Astrocyte (in vitro differentiated cells and primary cell): ENCODE measurements at regions not wholly inside any gene's neighbourhood (a gene's known extent, or its start where the extent isn't known, plus 50 kb on each side); places are given as distances from the start of the nearest gene placed in this dataset.
"Not testable (repeated sequence)": the region's sequence is repeated elsewhere in the genome, so short reads cannot be mapped to it uniquely, and the experiment has no call there.

Source experiments
- DNase-seq: peaks from one replicate; pipeline ENCODE4 v3.0.0-alpha.2; 2010; ENCODE audit warnings: low read depth
- FAIRE-seq: peaks from 2 replicates; lab custom pipeline; 2011; peaks lifted over from hg19 to GRCh38; lab: Jason Lieb, UNC
- H2AFZ ChIP-seq: 2 replicates; pipeline ENCODE4 v1.6.0; 2012; ENCODE audit warnings: low read depth, low read length, inconsistent platforms
- H3K27ac ChIP-seq: 2 replicates; pipeline ENCODE4 v1.5.1; 2011; ENCODE audit warnings: low read depth, low read length, inconsistent platforms
- H3K27me3 ChIP-seq: 2 replicates; pipeline ENCODE4 v1.6.0; 2011; ENCODE audit warnings: low read length, inconsistent platforms; ENCODE audit not compliant: insufficient read depth
- H3K36me3 ChIP-seq: 2 replicates; pipeline ENCODE4 v1.5.1; 2011; ENCODE audit warnings: low read length, inconsistent platforms; ENCODE audit not compliant: insufficient read depth
- H3K4me1 ChIP-seq: 2 replicates; pipeline ENCODE4 v1.5.1; 2011; ENCODE audit warnings: low read length, inconsistent platforms; ENCODE audit not compliant: insufficient read depth
- H3K4me2 ChIP-seq: 2 replicates; pipeline ENCODE4 v1.6.0; 2012; ENCODE audit warnings: low read length, inconsistent platforms
- H3K4me3 ChIP-seq: 2 replicates; pipeline ENCODE4 v1.5.1; 2011; ENCODE audit warnings: low read depth, mild to moderate bottlenecking, low read length, inconsistent platforms; ENCODE audit not compliant: insufficient read depth
- H3K79me2 ChIP-seq: 2 replicates; pipeline ENCODE4 v1.6.0; 2012; ENCODE audit warnings: mild to moderate bottlenecking, low read length, inconsistent platforms; ENCODE audit not compliant: insufficient read depth
- H3K9ac ChIP-seq: 2 replicates; pipeline ENCODE4 v1.6.0; 2012; ENCODE audit warnings: mild to moderate bottlenecking, low read length, inconsistent platforms
- H3K9me3 ChIP-seq: 2 replicates; pipeline ENCODE4 v1.5.1; 2012; ENCODE audit warnings: low read depth, mild to moderate bottlenecking, low read length, inconsistent platforms; ENCODE audit not compliant: insufficient read depth
- H4K20me1 ChIP-seq: 2 replicates; pipeline ENCODE4 v1.6.0; 2012; ENCODE audit warnings: low read length, inconsistent platforms; ENCODE audit not compliant: insufficient read depth
- H3K27ac Mint-ChIP-seq: one replicate; pipeline ENCODE4 v1.8.0; 2021; ENCODE audit warnings: mild to moderate bottlenecking, mixed read lengths; ENCODE audit not compliant: unreplicated experiment
- H3K27me3 Mint-ChIP-seq: one replicate; pipeline ENCODE4 v1.8.0; 2021; ENCODE audit warnings: low read depth, mixed read lengths; ENCODE audit not compliant: unreplicated experiment
- H3K36me3 Mint-ChIP-seq: one replicate; pipeline ENCODE4 v1.8.0; 2021; ENCODE audit warnings: low read depth, mixed read lengths; ENCODE audit not compliant: unreplicated experiment
- H3K4me1 Mint-ChIP-seq: one replicate; pipeline ENCODE4 v1.8.0; 2021; ENCODE audit warnings: low read depth, mixed read lengths; ENCODE audit not compliant: unreplicated experiment
- H3K4me3 Mint-ChIP-seq: one replicate; pipeline ENCODE4 v1.8.0; 2021; ENCODE audit warnings: mild to moderate bottlenecking, moderate library complexity, mixed read lengths; ENCODE audit not compliant: unreplicated experiment
- H3K9me3 Mint-ChIP-seq: one replicate; pipeline ENCODE4 v1.8.0; 2021; ENCODE audit warnings: mild to moderate bottlenecking, mixed read lengths; ENCODE audit not compliant: unreplicated experiment
- EZH2 ChIP-seq: IDR thresholded peaks from 2 replicates; pipeline ENCODE4 v1.6.1; 2012; ENCODE audit warnings: mild to moderate bottlenecking, low read length, inconsistent platforms; ENCODE audit not compliant: insufficient read depth
- TF ChIP-seq, protein P1 (sequence below): IDR thresholded peaks from 2 replicates; pipeline ENCODE4 v1.5.1; 2011; ENCODE audit warnings: low read depth, mild to moderate bottlenecking, inconsistent platforms, low read length, moderate library complexity; ENCODE audit not compliant: insufficient read depth

DNA sequence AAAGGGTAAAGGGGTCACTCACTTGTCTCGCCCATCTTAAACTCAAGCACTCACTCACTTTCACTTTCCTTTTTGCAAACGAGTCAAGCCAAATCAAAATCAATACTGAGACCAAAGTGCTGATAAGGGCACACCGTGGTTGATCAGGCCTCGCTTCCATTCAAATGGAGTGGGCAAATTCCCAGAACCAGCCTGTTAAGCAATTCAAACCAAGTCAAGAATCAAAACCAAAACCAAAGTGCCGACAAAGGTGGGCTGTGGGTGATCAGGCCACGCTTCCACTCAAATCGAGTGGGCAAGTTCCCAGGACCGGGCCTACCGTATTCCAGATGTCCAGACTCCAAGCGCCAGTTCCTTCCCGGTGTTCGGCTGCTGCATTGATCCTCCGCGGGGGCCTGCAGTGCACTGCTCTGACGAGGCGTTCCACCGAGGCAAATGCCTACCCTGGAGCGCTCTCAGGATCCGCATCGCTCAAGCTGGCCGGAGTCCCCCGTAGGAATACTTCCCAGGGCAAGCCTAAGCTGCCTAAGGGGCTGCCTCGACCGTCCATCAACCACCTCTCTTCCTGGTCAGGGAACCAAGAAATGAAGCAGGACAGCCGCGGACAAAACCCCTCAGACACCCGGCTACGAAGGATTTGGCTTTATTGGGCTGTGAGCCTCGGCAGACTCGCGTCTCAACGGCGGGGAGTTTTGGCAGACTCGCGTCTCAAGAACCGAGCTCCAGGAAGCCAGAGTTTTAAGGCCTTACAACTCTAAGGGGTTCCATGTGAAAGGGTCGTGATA is 89.9 kb upstream of the SLC1A4 start:
- Histone ChIP-seq H4K20me1 (no peaks in the 10 kb centered on the region), H3K27me3 (peaks cover 16% of the 10 kb centered on the region), H3K4me1 (no peaks in the 10 kb centered on the region), H3K79me2 (no peaks in the 10 kb centered on the region), H3K9ac (no peak overlapping the region), H3K4me2 (no peak overlapping the region), H3K4me3 (no peak overlapping the region), H2AFZ (no peak overlapping the region), H3K9me3 (peaks cover 5% of the 10 kb centered on the region), H3K27ac (no peak overlapping the region), H3K36me3 (no peaks in the 10 kb centered on the region)
- DNase-seq: no peak
- Mint-ChIP-seq H3K27me3 (peaks cover 12% of the 10 kb centered on the region), H3K4me1 (no peaks in the 10 kb centered on the region), H3K4me3 (no peak overlapping the region), H3K27ac (no peak overlapping the region), H3K36me3 (no peaks in the 10 kb centered on the region), H3K9me3 (peaks cover 6% of the 10 kb centered on the region)
- FAIRE-seq: no peak
- TF ChIP-seq EZH2: no peak
- TF ChIP-seq, protein P1, sequence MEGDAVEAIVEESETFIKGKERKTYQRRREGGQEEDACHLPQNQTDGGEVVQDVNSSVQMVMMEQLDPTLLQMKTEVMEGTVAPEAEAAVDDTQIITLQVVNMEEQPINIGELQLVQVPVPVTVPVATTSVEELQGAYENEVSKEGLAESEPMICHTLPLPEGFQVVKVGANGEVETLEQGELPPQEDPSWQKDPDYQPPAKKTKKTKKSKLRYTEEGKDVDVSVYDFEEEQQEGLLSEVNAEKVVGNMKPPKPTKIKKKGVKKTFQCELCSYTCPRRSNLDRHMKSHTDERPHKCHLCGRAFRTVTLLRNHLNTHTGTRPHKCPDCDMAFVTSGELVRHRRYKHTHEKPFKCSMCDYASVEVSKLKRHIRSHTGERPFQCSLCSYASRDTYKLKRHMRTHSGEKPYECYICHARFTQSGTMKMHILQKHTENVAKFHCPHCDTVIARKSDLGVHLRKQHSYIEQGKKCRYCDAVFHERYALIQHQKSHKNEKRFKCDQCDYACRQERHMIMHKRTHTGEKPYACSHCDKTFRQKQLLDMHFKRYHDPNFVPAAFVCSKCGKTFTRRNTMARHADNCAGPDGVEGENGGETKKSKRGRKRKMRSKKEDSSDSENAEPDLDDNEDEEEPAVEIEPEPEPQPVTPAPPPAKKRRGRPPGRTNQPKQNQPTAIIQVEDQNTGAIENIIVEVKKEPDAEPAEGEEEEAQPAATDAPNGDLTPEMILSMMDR: no peak

DNA sequence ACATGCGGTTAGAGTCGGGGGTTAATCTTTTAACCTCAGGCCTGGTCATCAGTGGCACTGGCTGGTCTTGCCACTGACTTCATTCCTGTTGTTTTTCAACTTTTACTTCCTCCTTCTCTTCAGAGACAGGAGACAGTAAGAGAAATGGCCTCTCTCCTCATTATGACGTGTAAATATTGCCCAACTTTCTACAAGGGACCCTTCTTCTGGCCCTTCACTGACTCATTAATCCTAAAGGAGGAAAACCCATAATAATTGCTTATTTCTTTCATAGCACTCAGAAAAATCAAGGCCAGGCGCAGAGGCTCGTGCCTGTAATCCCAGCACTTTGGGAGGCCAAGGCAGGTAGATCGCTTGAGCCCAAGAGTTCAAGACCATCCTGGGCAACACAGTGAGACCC is 89.3 kb upstream of the SLC1A4 start:
- not testable (repeated sequence) for H3K27ac Mint-ChIP-seq, H3K27ac ChIP-seq, H3K36me3 ChIP-seq, H4K20me1 ChIP-seq, FAIRE-seq, H3K9ac ChIP-seq, H2AFZ ChIP-seq, H3K4me3 ChIP-seq, H3K36me3 Mint-ChIP-seq, H3K79me2 ChIP-seq, H3K4me2 ChIP-seq, H3K4me1 Mint-ChIP-seq, DNase-seq, H3K4me1 ChIP-seq, H3K9me3 Mint-ChIP-seq, H3K4me3 Mint-ChIP-seq, H3K9me3 ChIP-seq
- peaks cover 21% of the 10 kb centered on the region for H3K27me3 ChIP-seq
- H3K27me3 Mint-ChIP-seq: peaks cover 12% of the 10 kb centered on the region

DNA sequence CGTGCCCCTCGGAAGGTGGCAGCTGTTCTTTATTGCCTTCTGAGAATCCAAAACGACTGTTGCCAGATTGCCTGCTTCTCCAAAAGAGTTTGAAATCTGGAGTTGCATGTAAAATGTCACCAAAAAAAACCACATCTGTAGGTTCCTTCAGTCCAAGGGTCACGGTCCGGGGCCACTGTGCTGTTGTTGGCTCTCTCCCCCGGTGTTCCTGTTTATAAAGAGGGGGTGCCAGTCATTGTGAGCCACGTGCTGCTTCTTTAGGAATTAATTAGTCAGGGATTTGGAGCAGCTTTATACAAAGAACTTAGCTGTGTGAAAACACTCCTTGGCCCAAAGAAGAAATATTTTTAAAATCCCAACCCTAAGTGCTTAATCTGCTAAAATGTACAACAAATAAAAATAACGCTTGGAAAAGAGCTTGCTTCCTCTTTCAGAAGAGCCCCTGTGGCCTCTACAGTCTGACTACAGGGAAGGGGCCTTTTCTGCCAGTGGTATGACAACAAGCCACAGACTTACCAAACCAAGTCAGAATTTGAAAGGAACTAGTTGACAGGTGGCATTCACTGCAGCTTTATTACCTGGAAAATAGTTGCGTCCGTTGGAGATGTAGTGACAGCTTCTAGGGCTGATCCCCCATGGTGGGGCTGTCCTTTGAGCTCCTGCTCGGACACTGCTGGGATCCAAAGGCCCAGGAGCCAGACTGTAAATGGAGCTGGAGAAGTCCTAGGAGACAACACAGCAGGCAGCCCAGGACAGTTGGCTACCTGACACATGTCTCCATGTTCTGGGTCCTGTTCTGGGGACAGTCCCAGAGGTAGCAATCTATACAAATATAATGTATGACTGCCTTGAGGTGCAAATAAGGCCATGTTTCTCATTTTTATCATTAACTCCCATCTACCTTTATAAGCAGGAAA is 84.5 kb upstream of the SLC1A4 start:
- Mint-ChIP-seq H3K36me3 (no peaks in the 10 kb centered on the region), H3K9me3 (no peaks in the 10 kb centered on the region), H3K4me1 (no peaks in the 10 kb centered on the region), H3K4me3 (no peak overlapping the region), H3K27ac (no peak overlapping the region), H3K27me3 (peaks cover 22% of the 10 kb centered on the region)
- Histone ChIP-seq H3K4me3 (no peak overlapping the region), H3K9me3 (peaks cover 5% of the 10 kb centered on the region), H3K4me2 (no peak overlapping the region), H2AFZ (no peak overlapping the region), H3K9ac (no peak overlapping the region), H3K4me1 (no peaks in the 10 kb centered on the region), H3K27ac (no peak overlapping the region), H3K27me3 (peaks cover 33% of the 10 kb centered on the region), H3K79me2 (no peaks in the 10 kb centered on the region), H4K20me1 (no peaks in the 10 kb centered on the region), H3K36me3 (no peaks in the 10 kb centered on the region)
- TF ChIP-seq, protein P1: no peak
- no peak for TF ChIP-seq EZH2
- DNase-seq (no peak), FAIRE-seq (no peak)
